ENCODE measurements at regions not wholly inside any gene's neighbourhood (a gene's known extent, or its start where the extent isn't known, plus 50 kb on each side); places are given as distances from the start of the nearest gene placed in this dataset.

- TF ChIP-seq ZNF776 (CRISPR knock-in tag; IDR thresholded peaks at IDR 0.05): no peak
- TF ChIP-seq MAFG (CRISPR knock-in tag; IDR thresholded peaks at IDR 0.05): no peak
- TF ChIP-seq SNAPC4 (CRISPR knock-in tag; IDR thresholded peaks at IDR 0.05): no peak
- 0 out of 2 replicates have a peak, but pooled peaks have one; percentile 23 for TF ChIP-seq ZBTB20 (CRISPR knock-in tag; IDR thresholded peaks at IDR 0.05; ENCODE audit: borderline replicate concordance, low read depth)
- TF ChIP-seq ZBTB2 (CRISPR knock-in tag; IDR thresholded peaks at IDR 0.05; ENCODE audit: low read depth): no peak
- peak; percentile 76 for TF ChIP-seq GATAD2A (CRISPR knock-in tag; IDR thresholded peaks at IDR 0.05)
- no peak for TF ChIP-seq HNRNPUL1 (IDR thresholded peaks at IDR 0.05; ENCODE audit: low read depth, low read length)
- TF ChIP-seq ZNF253 (CRISPR knock-in tag; IDR thresholded peaks at IDR 0.05; ENCODE audit: borderline replicate concordance): no peak
- 0 out of 2 replicates have a peak, but pooled peaks have one; percentile 9 for TF ChIP-seq ZSCAN5A (CRISPR knock-in tag; IDR thresholded peaks at IDR 0.05; ENCODE audit: borderline replicate concordance)
- TF ChIP-seq ZNF20 (CRISPR knock-in tag; IDR thresholded peaks at IDR 0.05): no peak
- no peak for TF ChIP-seq E2F1 (CRISPR knock-in tag; IDR thresholded peaks at IDR 0.05)
- TF ChIP-seq ZNF276 (CRISPR knock-in tag; IDR thresholded peaks at IDR 0.05; ENCODE audit: low read depth): no peak
- TF ChIP-seq ZNF644 (CRISPR knock-in tag; IDR thresholded peaks at IDR 0.05; ENCODE audit: low read depth): 0 out of 2 replicates have a peak, but pooled peaks have one; percentile 36
- TF ChIP-seq ZNF121 (CRISPR knock-in tag; IDR thresholded peaks at IDR 0.05): no peak
- no peak for TF ChIP-seq FOSL2 (CRISPR knock-in tag; IDR thresholded peaks at IDR 0.05)
- no peak; the same call in 1 of the 2 replicates for TF ChIP-seq ZNF580 (CRISPR knock-in tag; IDR thresholded peaks at IDR 0.05; ENCODE audit: borderline replicate concordance, low read depth)
- 0 out of 2 replicates have a peak, but pooled peaks have one; percentile 19 for TF ChIP-seq ZNF136 (CRISPR knock-in tag; IDR thresholded peaks at IDR 0.05; ENCODE audit: low read depth)
Observed at GRCh38 chr9:93893899-93894690, 61.1 kb downstream of the BARX1 start (continued).

Data from HepG2 (cell line).